Osteocyte (in vitro differentiated cells): ENCODE measurements at regions not wholly inside any gene's neighbourhood (a gene's known extent, or its start where the extent isn't known, plus 50 kb on each side); places are given as distances from the start of the nearest gene placed in this dataset.

Experiments used
- DNase-seq: peaks from one replicate; pipeline ENCODE4 v3.0.0; 2021; ENCODE audit warnings: mixed read lengths; ENCODE audit not compliant: unreplicated experiment; ENCODE audit errors: extremely low spot score
- H3K27ac Mint-ChIP-seq: one replicate; pipeline ENCODE4 v1.8.0; 2021; ENCODE audit warnings: mild to moderate bottlenecking, mixed read lengths; ENCODE audit not compliant: unreplicated experiment
- H3K27me3 Mint-ChIP-seq: one replicate; pipeline ENCODE4 v1.8.0; 2021; ENCODE audit warnings: mixed read lengths; ENCODE audit not compliant: unreplicated experiment
- H3K36me3 Mint-ChIP-seq: one replicate; pipeline ENCODE4 v1.8.0; 2021; ENCODE audit warnings: mixed read lengths; ENCODE audit not compliant: unreplicated experiment
- H3K4me1 Mint-ChIP-seq: one replicate; pipeline ENCODE4 v1.8.0; 2021; ENCODE audit warnings: mixed read lengths; ENCODE audit not compliant: unreplicated experiment
- H3K4me3 Mint-ChIP-seq: one replicate; pipeline ENCODE4 v1.8.0; 2021; ENCODE audit warnings: mild to moderate bottlenecking, moderate library complexity, mixed read lengths; ENCODE audit not compliant: unreplicated experiment
- H3K9me3 Mint-ChIP-seq: one replicate; pipeline ENCODE4 v1.8.0; 2021; ENCODE audit warnings: mixed read lengths; ENCODE audit not compliant: unreplicated experiment
- CTCF ChIP-seq: fragments of 200-600 bp; sonication (generic); IDR thresholded peaks from 2 replicates; pipeline ENCODE4 v1.5.0; 2021; ENCODE audit warnings: antibody characterized with exemption, mild to moderate bottlenecking, moderate library complexity

GRCh38 chr2:209145941-209146681, 277.7 kb upstream of the MAP2 start:
- H3K36me3 Mint-ChIP-seq = no peaks in the 10 kb centered on the region
- no peaks in the 10 kb centered on the region for H3K27me3 Mint-ChIP-seq
- TF ChIP-seq CTCF = no peak
- H3K27ac Mint-ChIP-seq = no peak overlapping the region
- DNase-seq = no peak
- no peaks in the 10 kb centered on the region for H3K4me1 Mint-ChIP-seq
- H3K9me3 Mint-ChIP-seq = no peaks in the 10 kb centered on the region
- H3K4me3 Mint-ChIP-seq = no peak overlapping the region

- no peaks in the 10 kb centered on the region for H3K4me1 Mint-ChIP-seq
- no peak for TF ChIP-seq CTCF
- H3K4me3 Mint-ChIP-seq = no peak overlapping the region
- H3K36me3 Mint-ChIP-seq = no peaks in the 10 kb centered on the region
- no peak overlapping the region for H3K27ac Mint-ChIP-seq
- DNase-seq = no peak
- H3K27me3 Mint-ChIP-seq = no peaks in the 10 kb centered on the region
- H3K9me3 Mint-ChIP-seq = no peaks in the 10 kb centered on the region
Measured at GRCh38 chr2:209146682-209147320, 277.0 kb upstream of the MAP2 start.

- no peak for DNase-seq
- Mint-ChIP-seq H3K27me3 (no peaks in the 10 kb centered on the region), H3K27ac (no peak overlapping the region), H3K36me3 (no peaks in the 10 kb centered on the region), H3K4me1 (no peaks in the 10 kb centered on the region), H3K4me3 (no peak overlapping the region), H3K9me3 (no peaks in the 10 kb centered on the region)
- TF ChIP-seq CTCF = no peak
Measured at GRCh38 chr2:209147981-209148380, 275.9 kb upstream of the MAP2 start.

- DNase-seq = no peak
- H3K27me3 Mint-ChIP-seq = no peaks in the 10 kb centered on the region
- no peak for TF ChIP-seq CTCF
- H3K36me3 Mint-ChIP-seq = no peaks in the 10 kb centered on the region
- H3K4me1 Mint-ChIP-seq = no peaks in the 10 kb centered on the region
- H3K9me3 Mint-ChIP-seq = no peaks in the 10 kb centered on the region
- H3K27ac Mint-ChIP-seq = no peak overlapping the region
- no peak overlapping the region for H3K4me3 Mint-ChIP-seq
Measured at GRCh38 chr2:209160800-209161588, 262.9 kb upstream of the MAP2 start.

GRCh38 chr2:209162129-209162528, 261.7 kb upstream of the MAP2 start:
- H3K9me3 Mint-ChIP-seq = no peaks in the 10 kb centered on the region
- H3K27me3 Mint-ChIP-seq = no peaks in the 10 kb centered on the region
- no peak overlapping the region for H3K4me3 Mint-ChIP-seq
- DNase-seq = no peak
- H3K4me1 Mint-ChIP-seq = no peaks in the 10 kb centered on the region
- no peak for TF ChIP-seq CTCF
- H3K27ac Mint-ChIP-seq = no peak overlapping the region
- H3K36me3 Mint-ChIP-seq = no peaks in the 10 kb centered on the region
